Smooth muscle cell (in vitro differentiated cells): ENCODE measurements at regions not wholly inside any gene's neighbourhood (a gene's known extent, or its start where the extent isn't known, plus 50 kb on each side); places are given as distances from the start of the nearest gene placed in this dataset.

Experiments
- DNase-seq: peaks from one replicate; lab custom pipeline; 2025; ENCODE audit not compliant: unreplicated experiment; lab: John Stamatoyannopoulos, UW
- H2AFZ ChIP-seq: fragments of 200-600 bp; sonication (generic); 2 replicates; pipeline ENCODE4 v1.6.0; 2016; ENCODE audit warnings: antibody characterized with exemption, low read depth, mild to moderate bottlenecking
- H3F3A ChIP-seq: fragments of 200-600 bp; sonication (generic); 2 replicates; pipeline ENCODE4 v1.6.0; 2017; ENCODE audit warnings: antibody characterized with exemption, low read depth
- H3K27ac ChIP-seq: fragments of 200-600 bp; sonication (generic); 2 replicates; pipeline ENCODE4 v1.5.1; 2016; ENCODE audit warnings: low read depth, mild to moderate bottlenecking
- H3K27me3 ChIP-seq: fragments of 200-600 bp; sonication (generic); 2 replicates; pipeline ENCODE4 v1.6.1; 2016; ENCODE audit warnings: low read depth, mild to moderate bottlenecking
- H3K36me3 ChIP-seq: fragments of 200-600 bp; sonication (generic); 2 replicates; pipeline ENCODE4 v1.5.1; 2016; ENCODE audit warnings: low read depth
- H3K4me1 ChIP-seq: fragments of 200-600 bp; sonication (generic); 2 replicates; pipeline ENCODE4 v1.5.1; 2016; ENCODE audit warnings: low read depth
- H3K4me2 ChIP-seq: fragments of 200-600 bp; sonication (generic); 2 replicates; pipeline ENCODE4 v1.6.0; 2016; ENCODE audit warnings: mild to moderate bottlenecking
- H3K4me3 ChIP-seq: fragments of 200-600 bp; sonication (generic); 2 replicates; pipeline ENCODE4 v1.5.1; 2016; ENCODE audit warnings: mild to moderate bottlenecking
- H3K79me2 ChIP-seq: fragments of 200-600 bp; sonication (generic); 2 replicates; pipeline ENCODE4 v1.6.0; 2016; ENCODE audit warnings: low read depth, mild to moderate bottlenecking
- H3K9ac ChIP-seq: fragments of 200-600 bp; sonication (generic); 2 replicates; pipeline ENCODE4 v1.6.0; 2016; ENCODE audit warnings: low read depth
- H3K9me3 ChIP-seq: fragments of 200-600 bp; sonication (generic); replicated peaks from 2 replicates; pipeline ENCODE4 v1.5.1; 2016; ENCODE audit warnings: low read depth
- H4K20me1 ChIP-seq: fragments of 200-600 bp; sonication (generic); 2 replicates; pipeline ENCODE4 v1.6.0; 2016; ENCODE audit warnings: low read depth
- CTCF ChIP-seq: fragments of 200-600 bp; sonication (generic); IDR thresholded peaks from 2 replicates; pipeline ENCODE4 v1.5.1; 2017; ENCODE audit warnings: borderline replicate concordance, mild to moderate bottlenecking, antibody characterized with exemption; ENCODE audit not compliant: insufficient read depth, poor library complexity, severe bottlenecking
- WGBS: methylation state at CpG from one replicate; pipeline ENCODE4 v1.1.7; 2016; ENCODE audit warnings: low lambda C conversion rate; 5-methylcytosine and 5-hydroxymethylcytosine counted together

- Histone ChIP-seq H3K4me2 (no peak overlapping the region), H4K20me1 (no peaks in the 10 kb centered on the region), H3K9me3 (no peaks in the 10 kb centered on the region), H3K27me3 (no peaks in the 10 kb centered on the region), H3K9ac (no peak overlapping the region), H3K4me3 (no peak overlapping the region), H3K36me3 (no peaks in the 10 kb centered on the region), H3K4me1 (no peaks in the 10 kb centered on the region), H3K79me2 (no peaks in the 10 kb centered on the region), H2AFZ (no peak overlapping the region), H3F3A (no peaks in the 10 kb centered on the region), H3K27ac (no peak overlapping the region)
- DNase-seq, result no peak
- no peak for TF ChIP-seq CTCF
- WGBS, result 67% methylated on average over 5 of the region's 5 CpGs
These were observed 179.6 kb downstream of the TMA16 start for GRCh38 chr4:163673848-163674697.

- Histone ChIP-seq H3K27me3 (no peaks in the 10 kb centered on the region), H3K79me2 (no peaks in the 10 kb centered on the region), H3K4me1 (no peaks in the 10 kb centered on the region), H3K9me3 (no peaks in the 10 kb centered on the region), H2AFZ (no peak overlapping the region), H3K4me2 (no peak overlapping the region), H4K20me1 (no peaks in the 10 kb centered on the region), H3K4me3 (no peak overlapping the region), H3K9ac (no peak overlapping the region), H3F3A (no peaks in the 10 kb centered on the region), H3K36me3 (no peaks in the 10 kb centered on the region), H3K27ac (no peak overlapping the region)
- TF ChIP-seq CTCF, result peak; percentile 22
- no peak for DNase-seq
- 71% methylated on average over 5 of the region's 5 CpGs for WGBS
These were observed 184.7 kb downstream of the TMA16 start for GRCh38 chr4:163679189-163679588.

- no peak for TF ChIP-seq CTCF
- H3K9me3 ChIP-seq, result no peaks in the 10 kb centered on the region
- H3K4me2 ChIP-seq, result no peak overlapping the region
- no peak overlapping the region for H3K27ac ChIP-seq
- H4K20me1 ChIP-seq, result no peaks in the 10 kb centered on the region
- WGBS, result 38% methylated on average over 1 of the region's 1 CpG
- no peaks in the 10 kb centered on the region for H3K36me3 ChIP-seq
- H3K27me3 ChIP-seq, result no peaks in the 10 kb centered on the region
- DNase-seq, result no peak
- no peaks in the 10 kb centered on the region for H3K4me1 ChIP-seq
- no peaks in the 10 kb centered on the region for H3K79me2 ChIP-seq
- H3K9ac ChIP-seq, result no peak overlapping the region
- H3F3A ChIP-seq, result no peaks in the 10 kb centered on the region
- no peak overlapping the region for H2AFZ ChIP-seq
- no peak overlapping the region for H3K4me3 ChIP-seq
These were observed 186.1 kb downstream of the TMA16 start for GRCh38 chr4:163680386-163681098.
